ENCODE measurements at regions not wholly inside any gene's neighbourhood (a gene's known extent, or its start where the extent isn't known, plus 50 kb on each side); places are given as distances from the start of the nearest gene placed in this dataset.
"Not testable (repeated sequence)": the region's sequence is repeated elsewhere in the genome, so short reads cannot be mapped to it uniquely, and the experiment has no call there.

DNA sequence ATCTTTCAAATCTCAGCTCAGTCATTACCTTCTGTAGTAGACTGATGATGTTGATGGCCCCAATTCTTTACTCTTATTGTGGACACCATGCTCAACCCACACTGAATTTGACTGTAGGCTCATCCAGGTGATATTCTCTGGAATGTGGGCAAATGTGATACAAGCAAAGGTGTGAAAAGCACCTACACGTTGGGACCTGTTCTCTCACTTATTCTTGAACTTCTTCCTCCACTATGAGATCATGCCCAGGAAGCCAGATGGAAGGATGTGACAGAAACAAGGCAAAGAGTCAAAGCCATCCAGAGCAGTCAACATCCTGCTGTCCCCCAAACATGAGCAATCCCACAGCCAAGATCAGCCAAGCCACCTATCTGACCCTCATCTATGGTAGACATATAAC lies 471.2 kb upstream of the UBE2E2 start:
- intact Hi-C loops (cut with DNase I): no loop called here
- no peak for DNase-seq

DNA sequence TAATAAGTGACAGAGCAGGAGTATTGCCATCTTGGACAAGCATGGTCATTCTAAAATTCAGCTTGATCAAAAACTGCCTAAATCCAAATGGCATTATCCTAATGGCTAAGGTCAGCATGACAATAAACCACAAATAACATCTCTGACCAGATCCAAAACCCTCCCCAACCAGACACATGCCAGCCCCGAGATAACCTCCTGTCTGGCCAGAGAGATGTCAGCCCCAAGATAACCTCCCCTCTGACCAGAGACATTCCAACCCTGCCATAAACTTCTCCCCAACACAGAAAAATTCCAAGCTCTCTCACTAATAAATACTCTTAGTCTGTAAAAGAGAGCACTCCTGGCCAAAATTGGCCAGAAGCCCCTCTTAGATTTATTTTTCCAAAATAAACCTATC lies 470.5 kb upstream of the UBE2E2 start:
- intact Hi-C loops (cut with DNase I): no loop called here
- DNase-seq: no peak

DNA sequence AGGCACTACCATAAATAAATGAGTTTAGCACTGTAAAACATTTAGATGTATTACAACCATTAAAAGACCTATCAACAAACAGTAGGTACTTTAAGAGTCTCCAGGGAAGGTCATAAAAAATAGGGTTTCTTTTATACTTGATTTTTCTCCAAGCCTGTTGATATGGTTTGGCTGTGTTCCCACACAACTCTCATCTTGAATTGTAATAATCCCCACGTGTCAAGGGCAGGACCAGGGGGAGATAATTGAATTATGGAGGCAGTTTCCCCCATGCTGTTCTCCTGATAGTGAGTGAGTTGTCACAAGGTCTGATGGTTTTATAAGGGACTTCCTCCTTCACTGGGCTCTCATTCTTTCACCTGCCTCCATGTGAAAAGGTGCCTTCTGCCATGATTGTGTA lies 468.9 kb upstream of the UBE2E2 start:
- no peak for DNase-seq
- intact Hi-C loops (cut with DNase I): no loop called here

DNA sequence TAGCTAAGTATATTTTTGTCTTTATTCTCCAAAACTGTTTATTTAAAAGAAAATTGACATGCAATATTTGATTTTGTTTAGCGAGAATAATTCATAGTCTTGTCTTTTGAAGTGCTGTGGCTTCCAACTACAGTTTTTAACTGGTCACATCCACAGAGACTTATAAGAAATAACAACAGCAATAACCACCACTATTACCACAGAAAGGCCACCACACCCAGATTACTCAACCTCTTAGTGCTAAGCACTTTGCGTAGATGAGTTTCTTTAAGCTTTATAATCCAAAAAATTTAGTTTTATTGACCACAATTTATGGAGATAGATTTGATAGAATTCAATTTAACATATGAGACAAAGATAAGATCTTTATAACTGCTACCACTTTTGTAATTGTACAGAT lies 468.4 kb upstream of the UBE2E2 start:
- no peak for DNase-seq
- intact Hi-C loops (cut with DNase I): no loop called here

DNA sequence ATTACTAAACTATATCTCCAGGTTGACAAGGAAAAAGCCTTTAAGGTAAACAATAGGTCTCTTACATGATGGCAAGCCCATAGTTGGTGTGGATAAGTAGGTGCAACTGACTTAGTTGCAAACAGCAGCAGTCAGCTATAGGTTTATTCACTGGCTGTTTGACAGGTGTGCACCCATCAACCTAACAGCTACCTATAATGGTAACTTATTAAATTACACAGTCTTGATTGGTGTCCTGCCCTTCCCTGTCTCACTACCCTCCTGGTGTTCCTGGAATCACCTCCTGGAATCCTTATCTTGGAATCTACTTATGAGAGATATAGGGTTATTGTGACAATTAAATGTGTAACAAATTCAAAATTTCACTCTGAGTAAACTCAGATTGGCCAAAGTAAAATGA lies 467.8 kb upstream of the UBE2E2 start:
- intact Hi-C loops (cut with DNase I): no loop called here

DNA sequence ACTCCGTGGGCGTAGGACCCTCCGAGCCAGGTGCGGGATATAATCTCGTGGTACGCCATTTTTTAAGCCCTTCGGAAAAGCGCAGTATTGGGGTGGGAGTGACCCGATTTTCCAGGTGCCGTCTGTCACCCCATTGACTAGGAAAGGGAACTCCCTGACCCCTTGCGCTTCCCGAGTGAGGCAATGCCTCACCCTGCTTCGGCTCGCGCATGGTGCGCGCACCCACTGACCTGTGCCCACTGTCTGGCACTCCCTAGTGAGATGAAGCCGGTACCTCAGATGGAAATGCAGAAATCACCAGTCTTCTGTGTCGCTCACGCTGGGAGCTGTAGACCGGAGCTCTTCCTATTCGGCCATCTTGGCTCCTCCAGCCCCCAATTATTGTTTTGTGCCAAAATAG lies 459.7 kb upstream of the UBE2E2 start:
- intact Hi-C loops (cut with DNase I); DNase-seq: not testable (repeated sequence)

More for the DNA sequence above, 467.8 kb upstream of the UBE2E2 start:
- DNase-seq: no peak

DNA sequence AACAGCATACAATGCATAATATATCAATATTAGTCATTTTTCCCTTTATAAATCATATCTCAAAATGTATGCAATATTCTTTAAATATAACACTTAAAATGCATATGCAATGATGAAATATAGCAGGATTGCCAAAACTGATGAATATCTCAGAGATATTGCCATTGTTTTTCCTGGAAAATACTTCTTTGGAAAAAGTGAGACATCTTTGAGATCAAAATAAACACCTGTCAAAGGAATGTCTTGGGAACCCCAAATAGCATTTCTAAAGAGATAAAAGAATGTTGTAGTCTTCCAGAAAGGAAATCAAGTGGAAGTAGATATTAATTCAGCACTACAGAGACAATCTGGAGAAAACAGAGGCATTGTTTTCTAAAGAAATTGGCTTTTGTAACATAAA lies 457.8 kb upstream of the UBE2E2 start:
- intact Hi-C loops (cut with DNase I): no loop called here
- no peak for DNase-seq

DNA sequence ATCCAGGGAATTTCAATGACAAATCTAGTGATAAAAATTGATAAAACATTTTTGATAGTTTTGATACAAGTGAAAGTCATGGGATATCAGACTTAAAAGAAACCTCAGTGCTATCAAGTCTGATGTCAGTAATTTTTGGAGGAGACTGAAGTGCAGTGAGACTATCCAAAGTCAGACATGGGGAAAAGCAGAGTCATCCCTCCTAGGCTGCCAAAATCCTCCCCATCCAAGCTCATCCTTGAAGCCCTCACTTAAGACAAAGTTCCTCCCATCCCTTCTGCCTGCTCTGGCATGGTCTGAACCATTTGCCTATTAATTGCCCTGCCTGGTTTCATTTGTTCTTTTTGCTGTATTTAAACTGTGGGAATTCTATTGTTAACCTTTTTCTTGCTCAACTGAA lies 456.9 kb upstream of the UBE2E2 start:
- DNase-seq: no peak
- intact Hi-C loops (cut with DNase I): no loop called here

DNA sequence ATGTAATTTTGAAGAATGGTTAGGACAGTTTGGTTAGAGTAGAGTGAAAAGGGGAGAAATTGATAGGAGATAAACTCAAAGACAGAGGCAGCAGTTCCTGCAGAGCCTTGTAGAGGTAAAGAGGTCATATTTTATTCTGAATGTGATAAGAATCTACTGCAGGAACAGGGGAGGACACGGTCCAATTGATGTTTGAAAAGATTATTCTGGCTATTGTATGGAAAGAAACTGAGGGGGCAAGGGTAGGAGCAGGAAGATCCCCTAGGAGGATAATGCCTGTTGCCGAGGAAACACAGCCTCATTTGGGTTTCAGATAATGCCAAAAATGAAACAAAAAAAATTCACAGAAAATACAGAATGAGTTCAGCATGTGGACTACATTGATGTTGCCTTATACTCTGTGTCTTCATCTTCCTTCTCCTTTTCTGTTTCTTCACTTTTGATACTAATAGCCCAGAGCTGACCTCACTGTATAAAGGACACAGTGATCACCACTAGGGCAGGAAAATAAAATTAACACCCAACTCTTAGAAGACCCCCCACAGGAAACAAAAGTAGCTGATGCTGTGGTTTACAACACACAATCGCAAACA lies 454.6 kb upstream of the UBE2E2 start:
- DNase-seq: no peak
- intact Hi-C loops (cut with DNase I): no loop called here

DNA sequence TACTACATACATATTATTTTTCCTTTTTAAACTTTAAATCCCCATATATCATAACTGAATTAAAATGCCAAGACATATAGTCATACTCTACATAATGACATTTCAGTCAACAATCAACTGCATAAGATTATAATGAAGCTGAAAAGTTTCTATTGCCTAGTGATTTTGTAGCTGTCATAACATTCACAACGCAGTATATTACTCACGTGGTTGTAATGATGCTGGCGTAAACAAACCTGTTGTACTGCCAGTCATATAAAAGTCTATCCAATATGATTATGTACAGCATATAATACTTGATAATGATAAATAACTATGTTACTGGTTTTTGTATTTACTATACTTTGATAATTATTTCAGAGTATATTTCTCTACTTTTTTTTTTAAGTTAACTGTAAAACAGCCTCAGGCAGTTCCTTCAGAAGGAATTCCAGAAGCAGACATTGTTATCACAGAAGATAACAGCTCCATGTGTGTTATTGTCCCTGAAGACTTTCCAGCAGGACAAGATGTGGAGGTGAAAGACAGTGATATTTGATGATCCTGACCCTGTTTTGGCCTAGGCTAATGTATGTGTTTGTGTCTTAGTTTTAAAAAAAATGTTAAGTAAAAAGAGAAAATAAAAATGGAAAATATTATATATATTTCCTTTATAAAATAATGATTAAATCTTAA lies 443.4 kb upstream of the UBE2E2 start:
- intact Hi-C loops (cut with DNase I): no loop called here
- no peak for DNase-seq

DNA sequence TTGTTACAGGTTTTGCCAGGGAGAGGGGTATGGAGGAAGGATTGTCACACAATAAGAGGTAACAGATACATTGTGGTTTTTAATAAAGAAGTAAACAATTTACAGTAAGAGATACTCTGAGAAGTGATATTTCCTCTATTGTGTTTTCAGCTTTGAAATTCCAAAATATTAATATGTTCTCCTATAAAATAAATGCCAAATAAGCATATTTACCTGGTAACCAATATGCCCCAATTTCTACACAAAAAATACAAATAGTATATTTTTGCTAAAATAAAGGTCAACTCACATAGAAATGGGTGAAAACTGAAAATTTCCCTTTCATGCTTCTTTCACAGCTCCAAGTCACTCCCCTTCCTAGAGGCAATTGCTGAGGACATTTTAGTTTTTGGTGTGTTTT lies 437.4 kb upstream of the UBE2E2 start:
- DNase-seq: no peak
- intact Hi-C loops (cut with DNase I): no loop called here

DNA sequence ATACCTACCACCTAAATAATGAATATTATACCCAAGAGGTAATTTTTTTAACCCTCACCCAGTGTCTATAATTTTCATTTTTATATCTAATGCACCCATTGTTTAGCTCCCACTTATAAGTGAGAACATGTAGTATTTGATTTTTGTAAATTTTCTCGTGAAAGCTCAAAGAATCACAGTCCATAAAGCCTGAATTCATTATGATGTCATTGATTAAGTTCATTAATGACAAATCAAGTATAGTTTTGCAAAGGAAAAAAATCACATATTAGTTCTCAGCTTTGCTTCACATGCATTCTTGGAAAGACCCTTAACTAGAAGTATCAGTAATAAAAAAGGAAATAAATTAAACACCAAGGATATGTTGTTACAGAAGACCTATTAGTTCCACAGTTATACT lies 425.3 kb upstream of the UBE2E2 start:
- no peak for DNase-seq

DNA sequence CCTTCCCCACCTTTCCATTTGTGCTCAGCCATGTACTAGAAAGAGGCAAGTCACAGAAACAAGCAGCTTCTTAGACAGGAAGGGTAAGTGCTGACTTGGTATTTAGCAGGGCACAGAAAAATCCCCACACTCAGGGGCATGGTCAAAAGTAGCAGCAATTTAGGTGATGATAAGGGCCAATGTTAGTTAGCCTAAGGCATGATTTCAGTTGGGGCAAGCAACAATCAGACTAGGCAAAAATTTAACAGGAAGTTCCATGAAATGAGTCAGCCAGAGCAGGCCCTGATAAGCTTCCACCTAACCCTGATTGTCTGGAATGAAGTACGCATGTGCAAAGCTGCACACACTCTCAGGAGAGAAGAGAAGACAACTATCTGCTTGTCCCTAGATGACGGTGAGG lies 423.4 kb upstream of the UBE2E2 start:
- intact Hi-C loops (cut with DNase I): no loop called here
- no peak for DNase-seq

More for the DNA sequence above, 425.3 kb upstream of the UBE2E2 start:
- intact Hi-C loops (cut with DNase I): no loop called here

DNA sequence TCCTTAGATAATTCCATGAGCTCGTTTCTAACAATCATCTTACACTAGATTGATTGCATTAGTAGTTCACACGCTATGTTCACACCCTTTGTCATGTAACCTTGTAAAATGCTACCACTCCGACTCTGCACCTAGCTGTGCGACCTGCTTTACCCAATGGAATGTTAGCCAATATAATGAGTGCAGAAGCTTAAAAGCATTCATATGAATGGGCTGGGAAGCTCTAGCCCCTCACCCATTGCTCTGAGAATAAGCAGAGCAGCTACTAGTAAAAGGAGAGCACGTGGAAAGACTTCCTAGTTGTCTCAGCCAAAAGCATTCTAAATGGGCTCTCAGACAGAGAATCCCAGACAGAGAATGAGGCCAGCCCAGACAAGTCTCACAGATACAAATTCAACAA lies 410.6 kb upstream of the UBE2E2 start:
- intact Hi-C loops (cut with DNase I): no loop called here
- no peak for DNase-seq

DNA sequence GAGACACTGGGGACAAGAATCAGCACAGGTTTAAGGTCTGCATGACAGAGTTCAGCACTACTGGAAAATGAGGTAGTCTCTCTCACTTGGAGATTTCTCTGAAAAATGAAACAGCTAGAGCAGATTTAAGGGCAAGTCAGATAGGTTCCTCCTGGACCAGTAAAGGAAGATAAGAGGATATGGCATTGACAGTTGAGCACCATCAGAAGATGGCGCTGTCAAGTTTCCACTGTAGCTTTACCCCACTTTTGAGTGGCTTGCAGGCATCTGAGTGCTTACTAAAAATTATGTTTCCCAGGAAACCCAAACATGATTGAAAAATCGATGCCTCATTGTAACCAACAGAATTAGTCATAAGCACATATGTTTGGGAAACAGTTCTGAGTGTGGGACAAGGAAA lies 407.2 kb upstream of the UBE2E2 start:
- intact Hi-C loops (cut with DNase I): no loop called here
- no peak for DNase-seq

DNA sequence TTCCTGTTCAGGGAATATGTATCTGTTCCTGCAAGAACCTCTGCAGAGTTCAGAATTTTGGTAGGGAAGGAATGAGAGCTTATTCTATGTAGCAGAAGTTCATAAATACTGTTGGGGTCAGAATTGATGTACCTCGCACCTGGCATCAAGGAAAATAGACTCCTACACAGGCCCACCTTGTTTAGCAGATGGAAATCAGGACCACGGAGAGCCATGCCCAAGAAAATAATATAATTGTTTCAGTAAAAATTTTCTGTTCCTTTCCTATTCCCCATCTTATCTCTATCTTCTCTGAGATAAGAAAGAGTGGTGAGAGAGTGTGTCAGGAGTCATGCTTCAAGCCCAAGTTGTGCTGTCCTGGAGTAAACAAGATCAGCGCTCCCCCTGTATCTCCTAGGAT lies 404.7 kb upstream of the UBE2E2 start:
- intact Hi-C loops (cut with DNase I): no loop called here
- no peak for DNase-seq

DNA sequence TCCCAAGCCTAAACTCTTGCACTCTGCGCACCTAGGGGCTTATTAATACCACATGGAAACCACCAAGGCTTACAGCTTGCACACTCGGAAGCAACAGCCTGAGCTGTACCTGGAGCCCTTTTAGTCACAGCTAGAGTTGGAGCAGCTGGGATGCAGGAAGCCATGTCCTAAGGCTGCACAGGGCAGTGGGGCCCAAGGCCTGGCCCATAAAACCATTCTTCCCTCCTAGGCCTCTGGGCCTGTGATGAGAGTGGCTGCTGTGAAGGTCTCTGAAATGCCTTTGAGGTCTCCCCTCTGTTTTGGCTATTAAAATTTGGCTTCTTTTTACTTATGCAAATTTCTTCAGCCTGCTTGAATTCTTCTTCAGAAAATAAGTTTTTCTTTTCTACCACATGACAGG lies 383.9 kb upstream of the UBE2E2 start:
- intact Hi-C loops (cut with DNase I): no loop called here
- DNase-seq: no peak

DNA sequence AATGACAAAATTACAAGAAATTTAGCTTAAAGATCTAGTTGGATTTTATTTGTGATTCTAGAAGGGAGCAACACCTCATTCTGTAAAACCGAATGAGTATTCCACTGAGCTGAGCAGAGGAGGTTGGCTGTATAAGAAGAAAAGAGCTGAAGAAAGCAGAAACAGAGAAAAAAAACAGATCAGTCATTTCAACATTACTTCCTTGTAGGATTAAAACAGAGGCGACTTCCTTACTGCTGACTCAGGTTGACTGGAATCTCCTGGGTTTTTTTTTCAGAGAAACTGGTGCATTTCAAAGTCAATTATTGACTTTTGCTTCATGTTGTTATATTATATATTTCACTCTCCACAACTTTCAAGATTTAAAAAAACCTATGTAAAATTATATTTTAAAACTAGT lies 368.1 kb upstream of the UBE2E2 start:
- intact Hi-C loops (cut with DNase I): no loop called here

DNA sequence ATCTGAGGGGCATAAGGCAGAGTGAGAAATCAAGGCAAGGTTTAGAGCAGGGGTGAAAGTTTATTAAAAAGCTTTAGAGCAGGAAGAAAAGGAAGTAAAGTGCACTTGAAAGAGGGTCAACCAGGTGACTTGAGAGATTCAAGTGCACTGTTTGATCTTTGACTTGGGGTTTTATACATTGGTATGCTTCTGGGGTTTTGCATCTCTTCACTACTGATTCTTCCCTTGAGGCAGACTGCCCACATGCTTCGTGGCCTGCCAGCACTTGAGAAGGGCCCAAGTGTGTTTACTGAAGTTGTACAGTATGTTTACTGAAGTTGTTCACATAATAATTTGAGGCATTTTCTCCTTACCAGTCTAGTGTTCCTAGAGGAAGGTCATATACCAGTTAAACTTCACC lies 367.0 kb upstream of the UBE2E2 start:
- intact Hi-C loops (cut with DNase I): no loop called here
- no peak for DNase-seq

More for the DNA sequence above, 368.1 kb upstream of the UBE2E2 start:
- no peak for DNase-seq

DNA sequence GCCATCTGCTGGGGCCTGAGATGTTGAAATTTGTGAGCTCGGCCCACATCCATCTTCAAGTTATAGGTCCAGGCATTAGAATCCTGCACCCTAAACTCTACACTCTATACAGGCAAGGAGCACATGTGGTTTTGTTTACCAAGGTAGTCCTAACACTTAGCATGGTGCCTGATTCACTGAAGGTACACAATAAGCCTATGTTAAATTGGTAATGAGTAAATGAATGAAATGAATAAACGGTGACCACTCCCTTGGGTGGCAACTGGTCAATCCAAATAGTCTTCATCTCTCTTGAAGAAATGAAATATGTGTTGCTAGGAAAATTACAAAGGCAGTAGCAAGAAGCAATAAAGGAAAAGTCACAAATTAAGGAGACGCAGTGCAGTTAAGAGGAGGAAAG lies 359.3 kb upstream of the UBE2E2 start:
- intact Hi-C loops (cut with DNase I): no loop called here
- no peak for DNase-seq

DNA sequence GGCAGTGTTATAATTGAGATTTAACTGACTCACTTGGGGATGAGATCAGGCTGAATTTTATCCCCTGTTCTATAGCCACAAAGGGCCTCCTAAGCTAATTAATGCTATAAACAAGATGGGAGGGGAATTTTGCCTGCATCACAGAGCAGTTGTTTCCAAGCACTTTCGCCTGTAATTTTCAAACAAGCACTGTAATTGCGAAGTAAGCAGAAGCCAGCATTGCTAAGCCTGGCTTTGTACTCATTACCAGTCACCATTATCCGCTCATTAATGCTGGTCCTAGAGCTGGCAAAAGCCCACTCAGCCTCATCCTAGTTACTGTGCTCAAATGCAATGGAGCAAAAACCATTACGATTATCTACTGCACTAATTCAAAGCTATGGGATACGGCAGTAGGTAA lies 356.6 kb upstream of the UBE2E2 start:
- DNase-seq: no peak
- intact Hi-C loops (cut with DNase I): no loop called here

DNA sequence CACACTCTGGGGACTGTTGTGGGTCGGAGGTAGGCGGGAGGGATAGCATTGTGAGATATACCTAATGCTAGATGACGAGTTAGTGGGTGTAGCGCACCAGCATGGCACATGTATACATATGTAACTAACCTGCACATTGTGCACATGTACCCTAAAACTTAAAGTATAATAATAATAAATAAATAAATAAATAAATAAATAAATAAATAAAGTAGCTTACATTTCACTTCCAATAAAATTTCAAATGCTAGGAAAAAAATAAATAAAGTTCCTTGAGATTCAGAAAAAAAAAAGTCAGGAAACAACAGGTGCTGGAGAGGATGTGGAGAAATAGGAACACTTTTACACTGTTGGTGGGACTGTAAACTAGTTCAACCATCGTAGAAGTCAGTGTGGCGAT lies 353.5 kb upstream of the UBE2E2 start:
- DNase-seq; intact Hi-C loops (cut with DNase I): not testable (repeated sequence)
